Astrocyte of the hippocampus (primary cell): ENCODE measurements at regions not wholly inside any gene's neighbourhood (a gene's known extent, or its start where the extent isn't known, plus 50 kb on each side); places are given as distances from the start of the nearest gene placed in this dataset.
A peak's percentile ranks its signal among the peaks of the same experiment; 100 is the strongest.
"Not testable (repeated sequence)": the region's sequence is repeated elsewhere in the genome, so short reads cannot be mapped to it uniquely, and the experiment has no call there.

ENCODE experiments used
- DNase-seq: peaks from one replicate; pipeline ENCODE4 v3.0.0; 2011; ENCODE audit warnings: low read depth, low spot score

GRCh38 chr1:79708646-79709265 is 702.2 kb upstream of the ADGRL4 start:
- no peak for DNase-seq

GRCh38 chr1:79705218-79705617 is 698.7 kb upstream of the ADGRL4 start:
- no peak for DNase-seq

- no peak for DNase-seq
Observed at GRCh38 chr1:79704067-79704466, 697.5 kb upstream of the ADGRL4 start.

GRCh38 chr1:79702336-79702999 is 695.9 kb upstream of the ADGRL4 start:
- DNase-seq: not testable (repeated sequence)

GRCh38 chr1:79695138-79695537 is 688.6 kb upstream of the ADGRL4 start:
- DNase-seq: no peak

GRCh38 chr1:79694241-79694640 is 687.7 kb upstream of the ADGRL4 start:
- DNase-seq: no peak

GRCh38 chr1:79693441-79694114 is 687.0 kb upstream of the ADGRL4 start:
- DNase-seq: no peak

- DNase-seq: no peak
Observed at GRCh38 chr1:79692519-79692918, 686.0 kb upstream of the ADGRL4 start.

- DNase-seq: no peak
Observed at GRCh38 chr1:79688932-79689331, 682.4 kb upstream of the ADGRL4 start.

GRCh38 chr1:79683420-79683819 is 676.9 kb upstream of the ADGRL4 start:
- DNase-seq: no peak

GRCh38 chr1:79682478-79682877 is 675.9 kb upstream of the ADGRL4 start:
- DNase-seq: no peak

GRCh38 chr1:79681382-79681781 is 674.9 kb upstream of the ADGRL4 start:
- DNase-seq: no peak

- no peak for DNase-seq
Observed at GRCh38 chr1:79679916-79680315, 673.4 kb upstream of the ADGRL4 start.

GRCh38 chr1:79667848-79668696 is 661.5 kb upstream of the ADGRL4 start:
- no peak for DNase-seq

GRCh38 chr1:79667166-79667565 is 660.6 kb upstream of the ADGRL4 start:
- no peak for DNase-seq

GRCh38 chr1:79663916-79664315 is 657.4 kb upstream of the ADGRL4 start:
- peak; percentile 9 for DNase-seq

- DNase-seq: no peak
Observed at GRCh38 chr1:79662596-79662995, 656.1 kb upstream of the ADGRL4 start.

GRCh38 chr1:79660129-79660528 is 653.6 kb upstream of the ADGRL4 start:
- DNase-seq: no peak

- DNase-seq: no peak
Observed at GRCh38 chr1:79657951-79658658, 651.6 kb upstream of the ADGRL4 start.

- DNase-seq: no peak
Observed at GRCh38 chr1:79655876-79656275, 649.3 kb upstream of the ADGRL4 start.

GRCh38 chr1:79652426-79652825 is 645.9 kb upstream of the ADGRL4 start:
- no peak for DNase-seq
